ENCODE measurements at regions not wholly inside any gene's neighbourhood (a gene's known extent, or its start where the extent isn't known, plus 50 kb on each side); places are given as distances from the start of the nearest gene placed in this dataset.

DNA sequence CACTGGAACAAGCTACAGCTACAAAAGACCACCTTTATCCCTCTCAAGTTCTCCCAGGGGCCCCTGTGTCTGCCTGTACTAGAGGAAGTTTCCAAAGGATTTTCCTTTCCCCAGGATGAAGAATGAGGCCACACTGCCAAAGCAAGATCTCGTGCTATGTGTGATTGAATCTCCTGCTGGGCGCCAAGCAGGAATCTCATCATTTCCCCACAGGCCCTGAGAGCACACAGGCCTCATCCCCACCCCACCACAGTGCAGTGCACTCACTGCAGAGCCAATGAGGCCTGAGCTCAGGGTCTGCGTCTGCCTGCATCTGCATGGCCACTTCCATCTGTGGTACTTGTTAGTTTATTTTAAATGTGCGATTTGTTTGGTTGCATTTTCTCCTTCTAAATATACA lies 387.4 kb upstream of the ASIC2 start:
- CTCF ChIA-PET, result no interaction called here
- Mint-ChIP-seq H3K9me3 (no peaks in the 10 kb centered on the region), H3K36me3 (ENCODE audit: low read depth) (no peaks in the 10 kb centered on the region), H3K27ac (no peak overlapping the region), H3K4me1 (no peaks in the 10 kb centered on the region), H3K27me3 (no peaks in the 10 kb centered on the region), H3K4me3 (no peak overlapping the region)
- POLR2A ChIA-PET, result no interaction called here
- intact Hi-C loops (cut with micrococcal nuclease), result no loop called here
- no peak for DNase-seq
- TF ChIP-seq, protein P1, sequence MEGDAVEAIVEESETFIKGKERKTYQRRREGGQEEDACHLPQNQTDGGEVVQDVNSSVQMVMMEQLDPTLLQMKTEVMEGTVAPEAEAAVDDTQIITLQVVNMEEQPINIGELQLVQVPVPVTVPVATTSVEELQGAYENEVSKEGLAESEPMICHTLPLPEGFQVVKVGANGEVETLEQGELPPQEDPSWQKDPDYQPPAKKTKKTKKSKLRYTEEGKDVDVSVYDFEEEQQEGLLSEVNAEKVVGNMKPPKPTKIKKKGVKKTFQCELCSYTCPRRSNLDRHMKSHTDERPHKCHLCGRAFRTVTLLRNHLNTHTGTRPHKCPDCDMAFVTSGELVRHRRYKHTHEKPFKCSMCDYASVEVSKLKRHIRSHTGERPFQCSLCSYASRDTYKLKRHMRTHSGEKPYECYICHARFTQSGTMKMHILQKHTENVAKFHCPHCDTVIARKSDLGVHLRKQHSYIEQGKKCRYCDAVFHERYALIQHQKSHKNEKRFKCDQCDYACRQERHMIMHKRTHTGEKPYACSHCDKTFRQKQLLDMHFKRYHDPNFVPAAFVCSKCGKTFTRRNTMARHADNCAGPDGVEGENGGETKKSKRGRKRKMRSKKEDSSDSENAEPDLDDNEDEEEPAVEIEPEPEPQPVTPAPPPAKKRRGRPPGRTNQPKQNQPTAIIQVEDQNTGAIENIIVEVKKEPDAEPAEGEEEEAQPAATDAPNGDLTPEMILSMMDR (IDR thresholded peaks at IDR 0.05), result no peak
- no peak for ATAC-seq (ENCODE audit: low read depth)

DNA sequence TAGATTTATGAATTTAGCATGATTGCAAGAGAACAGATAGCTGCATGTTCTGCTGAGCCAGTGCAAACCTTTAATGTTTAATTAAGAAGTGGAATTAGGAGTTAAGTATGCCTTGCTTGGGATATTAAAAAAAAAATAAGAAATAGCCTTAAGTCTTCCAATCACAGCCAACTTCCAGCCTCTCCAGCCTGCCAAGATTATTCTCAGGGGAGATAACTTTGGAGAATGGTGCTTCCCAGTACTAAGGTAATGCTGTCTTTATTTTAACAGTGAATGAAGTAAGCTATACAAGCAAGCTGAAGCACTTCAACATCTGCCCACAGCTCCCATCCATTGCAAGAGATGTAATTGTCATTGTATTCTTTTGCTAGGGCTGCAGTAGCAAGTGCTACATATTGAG lies 389.5 kb upstream of the ASIC2 start:
- TF ChIP-seq, protein P1 (IDR thresholded peaks at IDR 0.05), result no peak
- no peaks in the 10 kb centered on the region for H3K36me3 Mint-ChIP-seq (ENCODE audit: low read depth)
- ChIA-PET POLR2A (no interaction called here), CTCF (no interaction called here)
- no peaks in the 10 kb centered on the region for H3K9me3 Mint-ChIP-seq
- no peak overlapping the region for H3K27ac Mint-ChIP-seq
- H3K27me3 Mint-ChIP-seq, result no peaks in the 10 kb centered on the region
- ATAC-seq (ENCODE audit: low read depth) (no peak), DNase-seq (no peak)
- intact Hi-C loops (cut with micrococcal nuclease), result no loop called here
- no peak overlapping the region for H3K4me3 Mint-ChIP-seq
- no peaks in the 10 kb centered on the region for H3K4me1 Mint-ChIP-seq

DNA sequence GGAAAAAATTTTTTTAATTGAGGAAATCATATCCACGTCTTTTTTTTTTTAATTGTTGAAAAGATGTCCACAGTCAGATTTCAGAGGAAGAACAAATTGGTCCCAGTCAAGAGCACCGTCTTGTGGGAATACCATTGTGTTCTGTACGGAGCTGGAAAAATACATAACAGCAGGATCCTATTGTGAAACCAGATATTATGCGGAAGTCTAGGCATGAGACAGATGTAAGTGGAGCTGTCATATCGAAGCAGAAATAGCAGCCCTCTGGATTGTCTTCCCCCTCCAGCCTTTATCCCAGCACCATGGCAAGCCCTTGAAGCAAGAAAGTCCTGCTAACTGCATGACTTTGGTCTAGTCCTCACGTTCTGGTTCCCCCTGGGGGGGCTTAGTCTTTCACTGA lies 391.6 kb upstream of the ASIC2 start:
- Mint-ChIP-seq H3K27me3 (peaks cover 1% of the 10 kb centered on the region), H3K36me3 (ENCODE audit: low read depth) (no peaks in the 10 kb centered on the region), H3K9me3 (no peaks in the 10 kb centered on the region), H3K27ac (no peak overlapping the region), H3K4me3 (no peak overlapping the region), H3K4me1 (no peaks in the 10 kb centered on the region)
- no peak for ATAC-seq (ENCODE audit: low read depth)
- no peak for DNase-seq
- CTCF ChIA-PET, result no interaction called here
- TF ChIP-seq, protein P1 (IDR thresholded peaks at IDR 0.05), result no peak
- intact Hi-C loops (cut with micrococcal nuclease), result no loop called here
- POLR2A ChIA-PET, result no interaction called here

DNA sequence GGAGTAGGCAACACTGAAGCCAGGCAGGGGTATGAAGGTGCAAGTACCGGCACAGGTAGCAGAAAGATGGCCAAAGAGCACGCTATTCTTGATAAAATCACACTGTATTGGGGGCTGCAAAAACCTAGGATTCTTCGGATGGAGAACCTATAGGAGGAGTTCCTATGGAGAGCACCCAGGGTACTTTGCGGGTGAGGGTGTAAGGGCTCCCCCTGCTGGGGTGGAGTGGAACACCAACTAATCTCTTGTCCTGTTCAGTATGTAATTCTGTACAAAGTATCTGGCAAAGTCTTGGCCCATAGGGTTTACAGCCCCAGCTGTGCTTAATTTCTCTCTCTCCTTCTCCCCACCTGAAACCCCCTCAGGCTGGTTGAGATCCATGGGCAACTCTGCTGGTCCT lies 393.1 kb upstream of the ASIC2 start:
- intact Hi-C loops (cut with micrococcal nuclease), result no loop called here
- H3K4me3 Mint-ChIP-seq, result no peak overlapping the region
- H3K27ac Mint-ChIP-seq, result no peak overlapping the region
- TF ChIP-seq, protein P1 (IDR thresholded peaks at IDR 0.05), result no peak
- no peaks in the 10 kb centered on the region for H3K9me3 Mint-ChIP-seq
- no peak for ATAC-seq (ENCODE audit: low read depth)
- peaks cover 1% of the 10 kb centered on the region for H3K27me3 Mint-ChIP-seq
- H3K4me1 Mint-ChIP-seq, result no peaks in the 10 kb centered on the region
- no peak for DNase-seq
- no peaks in the 10 kb centered on the region for H3K36me3 Mint-ChIP-seq (ENCODE audit: low read depth)
- ChIA-PET POLR2A (no interaction called here), CTCF (interaction anchor here (1.2 kb wide), 1 partner anchor 26 kb away, joined by 3 read pairs; no protein-coding TSS in a partner anchor)

DNA sequence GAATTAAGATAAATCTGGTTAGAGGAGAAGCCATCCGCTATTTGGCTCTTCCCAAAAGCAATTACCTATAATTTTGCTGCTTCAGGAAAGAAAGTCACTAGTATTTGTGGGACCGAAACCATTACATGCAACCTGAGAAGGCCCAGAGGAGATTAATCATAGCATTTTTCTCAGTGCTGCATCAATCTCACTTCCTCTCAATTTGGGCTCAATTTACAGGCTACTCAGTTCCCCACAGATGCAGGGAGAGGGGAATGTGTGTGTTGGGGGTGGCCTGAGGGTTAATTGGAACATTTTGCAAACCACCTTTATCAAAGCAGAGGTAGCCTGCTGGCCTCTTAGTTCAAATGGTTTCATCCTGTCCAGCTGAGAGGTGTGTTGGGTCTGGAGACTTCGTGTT lies 394.7 kb upstream of the ASIC2 start:
- Mint-ChIP-seq H3K36me3 (ENCODE audit: low read depth) (no peaks in the 10 kb centered on the region), H3K27me3 (peaks cover 1% of the 10 kb centered on the region), H3K9me3 (no peaks in the 10 kb centered on the region), H3K4me1 (no peaks in the 10 kb centered on the region), H3K27ac (no peak overlapping the region), H3K4me3 (no peak overlapping the region)
- ChIA-PET CTCF (no interaction called here), POLR2A (no interaction called here)
- ATAC-seq (ENCODE audit: low read depth) (no peak), DNase-seq (no peak)
- TF ChIP-seq, protein P1 (IDR thresholded peaks at IDR 0.05), result no peak
- intact Hi-C loops (cut with micrococcal nuclease), result no loop called here

Data from activated B cell treated with CpG ODN at 0.5 μM for 24 hours (primary cell).